Keratinocyte (primary cell): ENCODE measurements at regions not wholly inside any gene's neighbourhood (a gene's known extent, or its start where the extent isn't known, plus 50 kb on each side); places are given as distances from the start of the nearest gene placed in this dataset.
"Not testable (repeated sequence)": the region's sequence is repeated elsewhere in the genome, so short reads cannot be mapped to it uniquely, and the experiment has no call there.

Source experiments
- CTCF ChIP-seq, 3 experiments: IDR thresholded peaks in 1 of 3; conservative IDR thresholded peaks in 1 of 3; optimal IDR thresholded peaks in 1 of 3; 2 replicates in 2 of 3; 3 replicates in 1 of 3; pipeline versions ENCODE3 to v1.5.1; 2011; ENCODE audit warnings: low read length in 3 of 3, mild to moderate bottlenecking in 3 of 3, moderate library complexity in 2 of 3, control low read depth in 1 of 3, inconsistent platforms in 1 of 3; ENCODE audit not compliant: insufficient read depth in 2 of 3; ENCODE audit errors: extremely low read depth in 1 of 3
- EZH2 ChIP-seq: IDR thresholded peaks from one replicate; pipeline ENCODE4 v1.6.1; 2012; ENCODE audit warnings: inconsistent platforms, mild to moderate bottlenecking, low read length, moderate library complexity

- TF ChIP-seq CTCF (optimal IDR thresholded peaks at IDR 0.05 in 1 of 3, IDR thresholded peaks at IDR 0.05 in 1 of 3, conservative IDR thresholded peaks at IDR 0.05 in 1 of 3; ENCODE audit: extremely low read depth in 1 of 3, insufficient read depth in 2 of 3, low read length in 3 of 3); EZH2: not testable (repeated sequence)
Observed at GRCh38 chr12:58704770-58705169, 215.5 kb downstream of the LRIG3 start.
